ENCODE measurements at regions not wholly inside any gene's neighbourhood (a gene's known extent, or its start where the extent isn't known, plus 50 kb on each side); places are given as distances from the start of the nearest gene placed in this dataset.

DNA sequence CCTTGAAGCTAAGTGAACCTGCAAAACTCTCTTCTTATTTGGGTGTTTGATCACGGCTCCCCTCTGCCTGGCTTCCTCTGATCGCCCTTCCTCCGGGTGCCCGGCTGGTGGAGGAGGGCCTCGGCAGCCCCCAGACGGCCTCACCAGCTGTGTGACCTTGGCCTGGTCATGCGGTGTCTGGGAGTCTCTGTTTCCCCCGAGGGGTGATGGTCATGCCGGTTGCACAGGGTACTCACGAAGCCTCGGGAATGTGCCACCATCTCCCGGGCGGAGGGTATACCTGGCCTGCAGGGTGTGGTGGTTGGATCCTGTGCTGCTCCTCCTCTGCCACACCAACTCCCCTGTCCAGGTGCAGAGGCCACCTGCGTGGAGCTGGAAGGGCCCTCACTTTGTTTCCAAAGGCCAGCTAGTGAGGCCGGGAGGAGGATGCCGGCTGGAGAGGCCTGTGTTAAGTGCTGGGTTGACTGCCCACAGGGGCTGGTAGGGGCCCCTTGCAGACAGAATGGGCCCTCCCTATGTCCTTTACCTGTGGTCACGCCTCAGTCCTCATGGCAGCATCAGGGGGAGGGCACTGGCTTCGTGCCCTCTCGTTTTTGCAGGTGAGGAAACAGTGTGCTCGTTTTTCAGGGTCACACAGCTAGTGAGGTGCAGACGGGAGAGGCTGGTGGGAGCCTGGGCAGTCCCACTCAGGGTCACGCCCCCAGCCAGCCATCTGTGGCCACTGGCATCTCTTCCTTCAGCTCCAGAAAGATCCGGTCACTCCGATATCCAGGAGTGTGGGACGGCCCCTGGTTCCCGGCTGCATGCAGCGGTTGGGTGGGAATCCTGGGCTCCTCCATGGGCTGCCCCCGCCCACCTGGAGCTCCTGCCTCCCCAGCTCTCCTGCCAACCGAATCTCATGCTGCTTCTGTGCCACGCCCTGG lies 148.5 kb upstream of the GSE1 start:
- peaks cover 26 to 65% of the 10 kb centered on the region in 2 experiments for H3K27me3 ChIP-seq (ENCODE audit: control insufficient read depth in 1 of 2, insufficient read depth in 2 of 2, low read length in 2 of 2)
- WGBS (ENCODE audit: low lambda C conversion rate), result 37% methylated on average over 28 of the region's 30 CpGs
- intact Hi-C loops (cut with micrococcal nuclease; ENCODE audit: unreplicated experiment), result no loop called here
- H3K27ac ChIP-seq (ENCODE audit: extremely low read length, insufficient read depth, low read length), result no peak overlapping the region
- FAIRE-seq, result no peak
- H2AFZ ChIP-seq (ENCODE audit: low read length), result no peak overlapping the region
- TF ChIP-seq, protein P1, sequence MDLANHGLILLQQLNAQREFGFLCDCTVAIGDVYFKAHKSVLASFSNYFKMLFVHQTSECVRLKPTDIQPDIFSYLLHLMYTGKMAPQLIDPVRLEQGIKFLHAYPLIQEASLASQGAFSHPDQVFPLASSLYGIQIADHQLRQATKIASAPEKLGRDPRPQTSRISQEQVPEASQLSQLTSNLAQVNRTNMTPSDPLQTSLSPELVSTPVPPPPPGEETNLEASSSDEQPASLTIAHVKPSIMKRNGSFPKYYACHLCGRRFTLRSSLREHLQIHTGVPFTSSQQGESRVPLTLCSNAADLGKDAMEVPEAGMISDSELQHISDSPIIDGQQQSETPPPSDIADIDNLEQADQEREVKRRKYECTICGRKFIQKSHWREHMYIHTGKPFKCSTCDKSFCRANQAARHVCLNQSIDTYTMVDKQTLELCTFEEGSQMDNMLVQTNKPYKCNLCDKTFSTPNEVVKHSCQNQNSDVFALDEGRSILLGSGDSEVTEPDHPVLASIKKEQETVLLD (CRISPR knock-in tag; IDR thresholded peaks at IDR 0.05; ENCODE audit: low read depth), result no peak
- TF ChIP-seq, protein P2, sequence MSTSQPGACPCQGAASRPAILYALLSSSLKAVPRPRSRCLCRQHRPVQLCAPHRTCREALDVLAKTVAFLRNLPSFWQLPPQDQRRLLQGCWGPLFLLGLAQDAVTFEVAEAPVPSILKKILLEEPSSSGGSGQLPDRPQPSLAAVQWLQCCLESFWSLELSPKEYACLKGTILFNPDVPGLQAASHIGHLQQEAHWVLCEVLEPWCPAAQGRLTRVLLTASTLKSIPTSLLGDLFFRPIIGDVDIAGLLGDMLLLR (CRISPR knock-in tag; IDR thresholded peaks at IDR 0.05), result no peak
- TF ChIP-seq SYNCRIP (IDR thresholded peaks at IDR 0.05; ENCODE audit: insufficient read depth, low read depth, low read length) (no peak), EZH2 (conservative IDR thresholded peaks at IDR 0.05; ENCODE audit: low read depth, low read length) (0 out of 2 replicates have a peak, but pooled peaks have one; percentile 7), NFE2L1 (CRISPR knock-in tag; IDR thresholded peaks at IDR 0.05; ENCODE audit: borderline replicate concordance) (no peak), ZNF558 (CRISPR knock-in tag; IDR thresholded peaks at IDR 0.05; ENCODE audit: borderline replicate concordance) (peak; percentile 32; the same call in 1 of the 2 replicates), ZNF251 (CRISPR knock-in tag; IDR thresholded peaks at IDR 0.05) (peak; percentile 27; the same call in 1 of the 2 replicates), ZNF768 (CRISPR knock-in tag; IDR thresholded peaks at IDR 0.05) (peak; percentile 89), ZNF225 (CRISPR knock-in tag; IDR thresholded peaks at IDR 0.05) (peak; percentile 2; the same call in 1 of the 2 replicates), KDM5B (CRISPR knock-in tag; IDR thresholded peaks at IDR 0.05; ENCODE audit: borderline replicate concordance) (0 out of 2 replicates have a peak, but pooled peaks have one; percentile 22)
- TF ChIP-seq, protein P3, sequence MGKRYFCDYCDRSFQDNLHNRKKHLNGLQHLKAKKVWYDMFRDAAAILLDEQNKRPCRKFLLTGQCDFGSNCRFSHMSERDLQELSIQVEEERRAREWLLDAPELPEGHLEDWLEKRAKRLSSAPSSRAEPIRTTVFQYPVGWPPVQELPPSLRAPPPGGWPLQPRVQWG (CRISPR knock-in tag; IDR thresholded peaks at IDR 0.05; ENCODE audit: borderline replicate concordance, low read depth), result peak; percentile 53; the same call in 1 of the 2 replicates
- H3K36me3 ChIP-seq (replicated peaks in 1 of 2; ENCODE audit: control insufficient read depth in 1 of 2, insufficient read depth in 2 of 2, low read length in 2 of 2), result no peaks in the 10 kb centered on the region
- H3K4me1 ChIP-seq (ENCODE audit: insufficient read depth, low read length), result peaks cover 60% of the 10 kb centered on the region
- ATAC-seq, result no peak
- no TSS peak for BruUV-seq (replicated peaks)
- H3K4me2 ChIP-seq (ENCODE audit: low read depth, low read length), result no peak overlapping the region
- H3K9me3 ChIP-seq (ENCODE audit: low read length), result no peaks in the 10 kb centered on the region
- CTCF ChIA-PET (ENCODE audit: low intra/inter-chr PET ratio, low total read pairs), result no interaction called here
- in situ Hi-C loops (cut with HindIII; ENCODE audit: extremely low pct_ligation_motif_present, low pct_unique_long_range_greater_than_20kb), result no loop called here
- H3K79me2 ChIP-seq (ENCODE audit: insufficient read depth, low read length), result no peaks in the 10 kb centered on the region
- no peak overlapping the region for H3K9ac ChIP-seq (ENCODE audit: insufficient read depth, low read depth, low read length)
- H3K4me3 ChIP-seq (replicated peaks in 1 of 3; ENCODE audit: insufficient read depth in 1 of 3, low read depth in 2 of 3, low read length in 3 of 3), result no peak overlapping the region; a peak in 1 of 6 replicates
- peaks cover 32% of the 10 kb centered on the region; the same call in 1 of the 2 replicates for H4K20me1 ChIP-seq (ENCODE audit: insufficient read depth, low read length)
- DNase-seq (ENCODE audit: low spot score), result no peak
- POLR2A ChIA-PET, result interaction anchor here (0.7 to 1.1 kb wide), 3 partner anchors 16 to 245 kb away, joined by 3 read pairs; partner anchors contain the start of gene GSE1
